GM21825 (cell line): ENCODE measurements at regions not wholly inside any gene's neighbourhood (a gene's known extent, or its start where the extent isn't known, plus 50 kb on each side); places are given as distances from the start of the nearest gene placed in this dataset.

Experiments used
- ATAC-seq: cut with Tn5 transposase; IDR thresholded peaks from one replicate; pipeline ENCODE4 v1.9.1; 2021; ENCODE audit warnings: mild to moderate bottlenecking, moderate library complexity; ENCODE audit not compliant: unreplicated experiment

GRCh38 chrX:97763981-97764380 lies 880.3 kb downstream of the RPA4 start:
- ATAC-seq, result no peak

- ATAC-seq, result no peak
These were observed 882.9 kb downstream of the RPA4 start for GRCh38 chrX:97766501-97767095.

GRCh38 chrX:97787311-97787710 lies 903.6 kb downstream of the RPA4 start:
- ATAC-seq, result no peak

- ATAC-seq, result no peak
These were observed 904.1 kb downstream of the RPA4 start for GRCh38 chrX:97787849-97788248.

GRCh38 chrX:97790850-97791249 lies 907.1 kb downstream of the RPA4 start:
- no peak for ATAC-seq

GRCh38 chrX:97797076-97797475 lies 913.4 kb downstream of the RPA4 start:
- ATAC-seq, result no peak

- ATAC-seq, result no peak
These were observed 922.5 kb downstream of the RPA4 start for GRCh38 chrX:97806238-97806637.

GRCh38 chrX:97806946-97807345 lies 923.2 kb downstream of the RPA4 start:
- no peak for ATAC-seq

- no peak for ATAC-seq
These were observed 936.5 kb downstream of the RPA4 start for GRCh38 chrX:97820170-97820569.

GRCh38 chrX:97828471-97828870 lies 944.8 kb downstream of the RPA4 start:
- ATAC-seq, result no peak

GRCh38 chrX:97835969-97836368 lies 952.3 kb downstream of the RPA4 start:
- no peak for ATAC-seq

GRCh38 chrX:97841544-97842179 lies 958.0 kb downstream of the RPA4 start:
- no peak for ATAC-seq

- ATAC-seq, result no peak
These were observed 958.9 kb downstream of the RPA4 start for GRCh38 chrX:97842468-97843199.

GRCh38 chrX:97843200-97843811 lies 959.6 kb downstream of the RPA4 start:
- ATAC-seq, result no peak

GRCh38 chrX:97844161-97844560 lies 960.5 kb downstream of the RPA4 start:
- no peak for ATAC-seq

GRCh38 chrX:97844943-97845342 lies 961.2 kb downstream of the RPA4 start:
- no peak for ATAC-seq

GRCh38 chrX:97845451-97845850 lies 961.7 kb downstream of the RPA4 start:
- no peak for ATAC-seq

- ATAC-seq, result no peak
These were observed 962.5 kb downstream of the RPA4 start for GRCh38 chrX:97846228-97846627.

GRCh38 chrX:97846718-97847237 lies 963.1 kb downstream of the RPA4 start:
- no peak for ATAC-seq

- ATAC-seq, result no peak
These were observed 964.4 kb downstream of the RPA4 start for GRCh38 chrX:97847885-97848679.

- ATAC-seq, result no peak
These were observed 966.2 kb downstream of the RPA4 start for GRCh38 chrX:97849951-97850350.
